ENCODE measurements at regions not wholly inside any gene's neighbourhood (a gene's known extent, or its start where the extent isn't known, plus 50 kb on each side); places are given as distances from the start of the nearest gene placed in this dataset.

DNA sequence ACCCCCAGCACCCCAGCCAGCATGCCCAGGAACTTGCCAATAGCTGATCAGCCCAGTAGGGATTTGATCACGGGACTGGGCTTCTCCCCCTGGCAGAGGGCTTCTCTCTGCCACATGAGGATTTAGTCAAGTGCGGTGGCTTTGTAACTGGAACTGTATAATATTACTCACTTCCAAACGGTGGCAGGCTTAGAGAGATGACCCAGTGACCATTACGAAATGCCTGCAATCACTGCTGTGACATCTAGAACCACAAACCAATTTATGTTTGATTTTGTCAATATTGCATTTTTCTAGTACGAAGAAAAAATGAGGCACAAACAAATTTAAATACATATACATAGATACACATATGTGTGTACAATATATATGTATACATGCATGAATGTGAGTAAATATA, 192.1 kb downstream of the ERCC6L2 start:
- TF ChIP-seq CTCF (IDR thresholded peaks at IDR 0.05): no peak
- TF ChIP-seq POLR2A (IDR thresholded peaks at IDR 0.05): no peak
- no peak for TF ChIP-seq EP300 (IDR thresholded peaks at IDR 0.05)

All from tibial nerve (tissue), 4 donors.